Stimulated activated CD4-positive, alpha-beta T cell treated with anti-CD3 and anti-CD28 coated beads, TNF-alpha, amount 100 ng/mL, for 48 hours (primary cell): ENCODE measurements at regions not wholly inside any gene's neighbourhood (a gene's known extent, or its start where the extent isn't known, plus 50 kb on each side); places are given as distances from the start of the nearest gene placed in this dataset.

Source experiments
- DNase-seq, 3 donors: peaks; one replicate each; pipeline ENCODE4 v3.0.0-alpha.2; 2020; ENCODE audit warnings: low read depth in 3 of 3

DNA sequence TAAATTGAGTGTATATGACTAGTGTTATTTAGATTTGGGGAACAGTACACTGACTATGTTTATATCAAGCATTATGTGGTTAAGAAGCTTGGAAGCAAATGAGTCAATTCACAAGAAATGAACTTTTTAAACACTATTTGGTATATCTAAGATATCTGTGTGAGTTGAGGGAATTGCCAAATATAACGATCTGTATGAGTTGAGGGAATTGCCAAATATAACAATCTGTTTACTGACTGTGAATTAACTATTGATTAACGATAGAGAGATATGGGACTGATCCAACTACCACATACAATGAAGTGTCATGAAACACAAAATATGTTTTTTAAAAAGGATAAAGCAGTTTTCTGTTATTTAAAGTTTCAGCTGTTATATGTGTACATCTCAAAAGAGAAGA lies 301.4 kb downstream of the TENT4A start:
- DNase-seq = no peak

DNA sequence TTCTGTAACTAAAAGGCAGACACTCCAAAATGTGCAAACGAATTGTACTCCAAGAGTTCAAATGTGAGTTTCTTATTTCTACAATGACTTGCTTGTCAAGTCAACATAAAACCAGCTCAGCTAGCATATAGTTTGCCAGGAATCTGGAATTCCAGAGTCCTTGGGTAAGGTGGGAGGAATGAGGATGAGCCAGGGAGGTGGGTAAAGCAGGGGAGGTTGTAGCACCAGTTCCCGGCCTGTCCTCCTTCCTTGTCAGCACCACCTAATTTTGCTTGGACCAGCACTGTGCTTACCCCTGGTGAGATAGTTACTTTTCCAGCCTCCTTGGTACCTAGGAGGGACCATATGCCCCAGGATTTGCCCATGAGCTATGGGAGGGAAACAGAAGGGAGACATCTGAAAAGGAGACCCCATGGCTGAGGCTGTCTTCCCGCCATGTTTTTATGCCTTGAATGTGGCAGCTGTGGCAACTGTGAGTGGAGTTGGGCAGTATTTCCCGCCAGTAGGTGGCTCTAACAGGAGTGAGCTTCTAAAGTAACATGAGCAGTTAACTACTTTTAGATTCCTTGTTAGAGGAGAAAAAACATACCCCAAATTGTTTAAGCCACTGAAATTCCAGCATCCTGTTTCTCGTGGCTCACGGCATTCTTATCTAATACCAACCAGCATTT lies 302.5 kb downstream of the TENT4A start:
- DNase-seq = no peak

GRCh38 chr5:7016999-7017747 lies 303.9 kb downstream of the TENT4A start:
- DNase-seq = no peak

DNA sequence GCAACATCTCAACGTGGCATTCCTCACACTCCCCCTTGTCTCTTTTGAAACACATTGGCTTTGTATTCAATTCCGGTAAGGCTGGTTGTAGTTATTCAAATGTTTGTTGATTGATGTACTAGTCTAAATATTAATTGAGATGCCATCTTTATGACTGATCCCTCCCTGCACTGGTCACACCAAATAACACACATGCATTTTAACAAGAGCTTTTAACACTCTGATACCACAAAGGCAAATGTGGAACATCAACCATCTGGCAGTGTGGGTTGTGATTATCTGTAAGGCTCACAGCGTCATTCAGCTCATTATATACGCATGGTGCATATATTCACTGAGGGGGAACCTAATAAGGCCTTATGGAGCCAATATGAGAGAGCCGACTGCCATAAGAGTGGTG lies 305.0 kb downstream of the TENT4A start:
- no peak for DNase-seq

- no peak for DNase-seq
Measured at GRCh38 chr5:7018601-7019000, 305.4 kb downstream of the TENT4A start.

GRCh38 chr5:7036192-7036835 lies 323.1 kb downstream of the TENT4A start:
- no peak for DNase-seq

DNA sequence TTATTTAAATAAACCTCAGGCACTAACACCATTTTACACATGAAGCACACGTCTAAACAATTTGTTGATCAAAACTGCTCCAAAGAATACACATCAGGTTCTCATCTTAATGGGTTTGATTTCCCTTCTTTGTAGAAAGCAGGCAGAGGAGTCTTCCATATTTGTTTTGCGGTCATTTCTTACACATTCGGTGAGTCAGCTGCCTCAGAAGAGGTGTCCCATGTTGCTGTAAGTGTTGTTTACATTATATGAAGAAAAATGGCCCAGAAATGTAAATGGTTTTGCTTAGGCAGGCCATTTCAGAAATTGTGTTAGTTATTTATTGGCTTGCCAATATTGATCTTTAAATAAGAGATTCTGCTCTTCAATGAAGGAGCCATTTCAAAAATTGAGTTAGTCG lies 325.8 kb downstream of the TENT4A start:
- no peak for DNase-seq

DNA sequence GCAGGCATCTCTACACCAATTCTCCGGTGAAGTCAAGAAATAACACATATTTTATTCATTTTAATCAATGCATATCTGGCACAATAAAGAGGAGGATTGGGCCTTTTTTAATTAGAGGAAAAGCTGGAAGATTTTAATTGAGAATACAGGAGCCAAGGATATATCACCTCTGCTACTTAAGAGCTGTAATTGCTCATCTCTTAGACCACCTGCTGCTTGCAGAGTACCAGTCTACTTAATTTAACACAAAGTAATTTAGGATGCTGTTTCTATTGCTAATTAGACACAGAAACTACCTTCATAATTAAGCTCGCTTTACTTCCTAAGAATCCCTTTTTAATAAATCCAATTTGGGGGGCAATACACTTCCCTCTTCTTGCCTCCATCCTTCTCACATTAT lies 326.9 kb downstream of the TENT4A start:
- DNase-seq = no peak

DNA sequence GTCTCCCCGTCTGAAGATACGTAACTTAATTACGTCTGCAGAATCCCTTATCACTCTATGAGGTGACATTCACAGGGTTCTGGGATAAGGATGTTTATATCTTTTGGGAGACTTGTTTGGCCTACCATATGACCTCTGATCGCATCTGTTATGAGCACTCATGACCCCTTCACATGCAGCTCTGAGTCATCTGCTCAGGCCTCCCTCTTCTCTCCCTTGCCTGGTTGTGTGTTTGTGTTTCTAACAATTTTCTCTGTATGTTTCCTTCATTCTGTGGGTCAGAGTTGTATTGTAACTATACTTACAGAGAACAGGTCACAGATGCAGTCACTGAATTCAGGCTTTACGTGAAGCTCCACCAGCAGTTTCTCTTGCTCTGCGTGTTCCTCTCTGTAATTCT lies 330.6 kb downstream of the TENT4A start:
- no peak for DNase-seq

- DNase-seq = no peak
Measured at GRCh38 chr5:7047511-7048261, 334.5 kb downstream of the TENT4A start.

- DNase-seq = no peak
Measured at GRCh38 chr5:7050986-7051385, 337.8 kb downstream of the TENT4A start.

GRCh38 chr5:7053125-7053524 lies 339.9 kb downstream of the TENT4A start:
- no peak for DNase-seq

DNA sequence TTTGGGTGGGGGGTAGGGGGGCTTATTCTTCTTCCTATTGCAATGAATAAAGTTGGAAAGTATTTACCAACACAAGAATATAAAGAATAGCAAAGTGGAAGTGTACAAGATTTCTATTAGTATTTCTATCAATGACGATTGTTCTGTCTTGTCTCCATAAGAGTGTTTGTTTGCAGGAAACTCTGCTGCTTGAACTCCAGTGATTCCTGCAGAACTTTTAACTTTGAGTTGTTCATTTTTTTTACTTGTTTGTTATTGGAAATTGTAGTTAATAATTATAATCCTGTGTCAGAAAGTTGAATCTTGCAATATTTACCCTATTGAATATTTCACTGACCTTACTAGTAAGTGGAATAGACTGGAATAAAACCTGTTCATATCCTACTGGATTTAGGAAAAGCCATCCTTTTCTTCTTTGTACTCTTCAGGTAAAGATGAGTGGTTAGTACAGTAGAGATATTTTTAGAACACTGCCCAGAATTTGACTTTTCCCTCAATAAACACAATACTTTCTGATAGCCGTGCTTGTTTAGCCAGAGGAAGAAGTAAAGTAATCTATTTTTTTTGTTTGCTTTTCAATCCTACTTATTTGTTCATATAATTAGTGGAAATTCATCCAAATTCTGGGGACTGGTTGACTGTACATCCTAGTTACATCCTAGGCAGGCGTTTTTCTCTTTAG lies 340.4 kb downstream of the TENT4A start:
- DNase-seq = no peak

DNA sequence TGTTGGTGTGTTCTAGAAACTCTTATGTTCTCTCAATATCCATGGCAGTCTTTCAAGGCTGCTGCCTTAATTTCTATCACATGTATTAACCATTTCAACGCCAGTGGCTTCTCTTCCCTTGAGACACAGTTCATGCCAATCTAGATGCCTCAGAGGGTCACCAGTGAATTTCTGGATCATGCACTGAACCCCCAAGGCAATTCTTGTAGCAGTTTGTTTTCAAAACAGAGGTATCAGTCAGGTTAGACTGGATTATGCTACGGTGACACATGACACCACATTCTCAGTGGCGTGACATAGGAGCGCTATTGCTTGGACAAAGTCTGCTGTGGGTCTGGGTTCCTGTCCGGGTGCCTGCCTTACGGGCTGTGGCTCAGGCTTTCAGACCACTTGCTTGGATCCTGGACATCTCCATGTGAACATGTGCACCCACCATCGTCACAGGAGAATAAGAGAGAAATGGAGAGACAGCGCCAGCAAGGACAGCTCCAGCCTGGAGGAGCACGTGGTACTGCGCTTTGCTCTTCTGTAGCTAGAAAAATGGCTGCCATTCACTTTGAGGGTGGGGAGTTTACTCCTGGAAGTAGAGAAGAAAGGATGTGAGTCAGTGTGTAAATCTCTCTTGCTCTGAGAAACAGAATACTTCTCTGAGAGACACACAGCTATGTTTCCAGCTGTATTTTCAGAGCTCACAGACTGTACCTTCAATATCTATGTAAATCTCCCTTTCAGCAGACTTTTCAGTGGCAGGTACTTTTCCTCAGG lies 329.3 kb upstream of the ADCY2 start:
- no peak for DNase-seq

DNA sequence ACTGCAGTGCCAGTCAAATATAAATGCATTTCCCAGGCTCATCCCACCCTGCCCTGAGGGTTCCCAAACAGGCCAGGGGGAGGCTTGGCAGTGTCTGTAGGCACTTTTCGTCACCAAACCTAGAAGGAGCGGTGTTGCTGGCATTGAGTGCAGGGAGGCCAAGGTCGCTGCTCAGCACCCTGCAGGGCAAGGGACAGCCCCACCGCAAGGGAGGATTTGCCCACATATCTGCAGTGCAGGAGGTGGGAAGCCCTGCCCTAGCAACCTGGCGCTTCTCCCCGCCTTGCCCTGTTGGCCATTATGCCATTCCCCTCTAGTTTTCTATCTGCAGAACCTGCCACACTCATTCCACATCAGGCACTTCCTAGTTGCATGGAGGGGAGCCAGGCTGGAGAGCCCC lies 327.8 kb upstream of the ADCY2 start:
- no peak for DNase-seq

GRCh38 chr5:7068899-7069298 lies 327.0 kb upstream of the ADCY2 start:
- no peak for DNase-seq

- DNase-seq = no peak
Measured at GRCh38 chr5:7072188-7072587, 323.8 kb upstream of the ADCY2 start.

DNA sequence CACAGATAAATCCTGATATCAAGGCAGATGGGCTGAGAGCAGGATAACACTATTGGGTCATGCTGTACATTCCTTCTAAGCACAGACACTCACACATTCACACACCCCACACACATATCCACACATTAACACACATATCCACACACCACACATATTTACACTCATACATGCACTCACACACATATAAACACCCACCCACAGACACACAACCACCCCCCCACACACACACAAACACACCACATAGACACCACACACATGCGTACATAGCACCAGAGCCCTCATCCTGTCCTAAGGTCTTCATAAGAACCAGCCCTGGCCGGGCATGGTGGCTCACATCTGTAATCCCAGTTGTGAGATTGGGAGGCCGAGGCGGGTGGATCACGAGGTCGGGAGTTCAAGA lies 322.3 kb upstream of the ADCY2 start:
- no peak for DNase-seq

GRCh38 chr5:7074176-7074575 lies 321.8 kb upstream of the ADCY2 start:
- DNase-seq = no peak

GRCh38 chr5:7075470-7075869 lies 320.5 kb upstream of the ADCY2 start:
- no peak for DNase-seq

GRCh38 chr5:7078101-7078500 lies 317.8 kb upstream of the ADCY2 start:
- DNase-seq = no peak
